ENCODE measurements at regions not wholly inside any gene's neighbourhood (a gene's known extent, or its start where the extent isn't known, plus 50 kb on each side); places are given as distances from the start of the nearest gene placed in this dataset.

DNA sequence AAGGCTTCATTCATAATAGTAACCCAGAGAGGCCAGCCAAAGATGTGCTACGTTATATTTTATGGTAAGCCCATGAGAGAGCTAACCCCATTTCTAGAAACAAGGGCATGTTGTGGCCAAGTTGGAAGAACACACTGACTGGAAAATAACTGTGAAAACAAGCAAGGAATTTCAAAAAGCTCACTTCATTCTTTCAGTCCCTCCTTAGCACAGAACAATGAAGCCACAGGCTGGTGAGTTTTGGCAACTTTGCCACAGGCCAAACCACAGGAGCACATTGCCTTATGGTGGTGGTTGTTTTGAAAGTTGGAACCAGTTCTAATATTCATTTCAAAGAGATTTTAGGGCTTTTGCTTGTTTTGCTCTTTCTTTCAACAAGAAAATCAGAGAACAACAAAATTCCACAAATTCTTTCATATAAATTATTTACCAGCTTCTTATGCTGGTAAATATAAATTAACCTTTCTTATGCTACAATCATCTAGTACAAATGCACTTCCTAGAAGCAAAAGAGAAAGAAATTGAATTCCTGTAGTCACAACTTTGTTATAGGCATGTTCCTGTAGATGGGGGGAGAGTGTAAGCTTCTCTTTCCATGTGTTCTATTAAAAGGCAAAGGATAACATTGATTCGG, 225.4 kb upstream of the RFX3 start:
- Histone ChIP-seq H3K9me3 (no peaks in the 10 kb centered on the region), H3K27me3 (no peaks in the 10 kb centered on the region), H3K27ac (no peak overlapping the region), H3K36me3 (no peaks in the 10 kb centered on the region), H3K4me3 (no peak overlapping the region), H3K4me1 (no peaks in the 10 kb centered on the region)
- no peak for DNase-seq
- in situ Hi-C loops (cut with MboI; ENCODE audit: low sequenced_read_pairs in 4 of 4) (no loop called here), intact Hi-C loops (cut with DNase I; ENCODE audit: low total_unique reads) (no loop called here)
- ATAC-seq: no peak
- TF ChIP-seq POLR2A (IDR thresholded peaks at IDR 0.05) (no peak), CTCF (IDR thresholded peaks at IDR 0.05 in 4 of 5, conservative IDR thresholded peaks at IDR 0.05 in 1 of 5) (no peak)

DNA sequence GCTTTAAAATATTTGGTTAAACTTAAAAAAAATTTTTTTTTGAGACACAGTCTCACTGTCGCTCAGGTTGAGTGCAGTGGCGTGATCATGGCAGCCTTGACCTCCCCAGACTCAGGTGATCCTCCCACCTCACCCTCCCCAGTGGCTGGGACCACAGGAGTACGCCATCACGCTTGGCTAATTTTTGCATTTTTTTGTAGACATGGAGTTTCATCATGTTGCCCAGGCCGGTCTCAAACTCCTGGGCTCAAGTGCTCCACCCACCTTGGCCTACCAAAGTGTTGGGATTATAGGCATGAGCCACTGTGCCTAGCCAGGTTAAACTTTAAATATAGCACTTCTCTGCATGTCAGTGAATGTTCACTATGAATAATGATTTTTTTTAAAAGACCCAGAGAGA, 224.5 kb upstream of the RFX3 start:
- Histone ChIP-seq H3K36me3 (no peaks in the 10 kb centered on the region), H3K9me3 (no peaks in the 10 kb centered on the region), H3K27ac (no peak overlapping the region), H3K4me1 (no peaks in the 10 kb centered on the region), H3K4me3 (no peak overlapping the region), H3K27me3 (no peaks in the 10 kb centered on the region)
- ATAC-seq (no peak), DNase-seq (no peak)
- intact Hi-C loops (cut with DNase I; ENCODE audit: low total_unique reads) (no loop called here), in situ Hi-C loops (cut with MboI; ENCODE audit: low sequenced_read_pairs in 4 of 4) (no loop called here)
- TF ChIP-seq POLR2A (IDR thresholded peaks at IDR 0.05): no peak
- no peak for TF ChIP-seq CTCF (IDR thresholded peaks at IDR 0.05 in 4 of 5, conservative IDR thresholded peaks at IDR 0.05 in 1 of 5)

- TF ChIP-seq POLR2A (IDR thresholded peaks at IDR 0.05): no peak
- no peak for TF ChIP-seq CTCF (IDR thresholded peaks at IDR 0.05 in 4 of 5, conservative IDR thresholded peaks at IDR 0.05 in 1 of 5)
- H3K36me3 ChIP-seq: no peaks in the 10 kb centered on the region
- in situ Hi-C loops (cut with MboI; ENCODE audit: low sequenced_read_pairs in 4 of 4): loop anchor here in 2 of 4 donors (25.0 kb wide), 1 partner anchor 591 kb away; no protein-coding TSS in a partner anchor
- H3K4me3 ChIP-seq: no peak overlapping the region
- no peaks in the 10 kb centered on the region for H3K27me3 ChIP-seq
- ATAC-seq (no peak), DNase-seq (no peak)
- no peaks in the 10 kb centered on the region for H3K4me1 ChIP-seq
- H3K9me3 ChIP-seq: no peaks in the 10 kb centered on the region
- no peak overlapping the region for H3K27ac ChIP-seq
- intact Hi-C loops (cut with DNase I; ENCODE audit: low total_unique reads): no loop called here
These were observed 220.8 kb upstream of the RFX3 start for GRCh38 chr9:3746296-3747275.

- intact Hi-C loops (cut with DNase I; ENCODE audit: low total_unique reads) (no loop called here), in situ Hi-C loops (cut with MboI; ENCODE audit: low sequenced_read_pairs in 4 of 4) (loop anchor here in 2 of 4 donors (25.0 kb wide), 1 partner anchor 593 kb away; no protein-coding TSS in a partner anchor)
- no peak overlapping the region for H3K27ac ChIP-seq
- no peaks in the 10 kb centered on the region for H3K9me3 ChIP-seq
- TF ChIP-seq POLR2A (IDR thresholded peaks at IDR 0.05): no peak
- TF ChIP-seq CTCF (IDR thresholded peaks at IDR 0.05 in 4 of 5, conservative IDR thresholded peaks at IDR 0.05 in 1 of 5): no peak
- H3K4me3 ChIP-seq: no peak overlapping the region
- H3K4me1 ChIP-seq: no peaks in the 10 kb centered on the region
- no peak for ATAC-seq
- no peaks in the 10 kb centered on the region for H3K27me3 ChIP-seq
- no peak for DNase-seq
- H3K36me3 ChIP-seq: no peaks in the 10 kb centered on the region
These were observed 218.2 kb upstream of the RFX3 start for GRCh38 chr9:3743901-3744413.

Measured in gastrocnemius medialis (tissue), 4 donors.